H1 (cell line): ENCODE measurements at regions not wholly inside any gene's neighbourhood (a gene's known extent, or its start where the extent isn't known, plus 50 kb on each side); places are given as distances from the start of the nearest gene placed in this dataset.

Experiments used
- ATF3 ChIP-seq: IDR thresholded peaks from 2 replicates; pipeline ENCODE4 v1.6.1; 2011; ENCODE audit warnings: low read depth, mild to moderate bottlenecking, low read length; ENCODE audit not compliant: insufficient read depth
- CEBPB ChIP-seq: IDR thresholded peaks from 2 replicates; pipeline ENCODE4 v1.6.1; 2012; ENCODE audit warnings: low read depth, low read length
- EP300 ChIP-seq, 2 experiments: IDR thresholded peaks; 1 replicate in 1 of 2; 2 replicates in 1 of 2; pipeline ENCODE4 v1.6.1; 2011 to 2012; ENCODE audit warnings: low read depth in 2 of 2, low read length in 2 of 2, mild to moderate bottlenecking in 2 of 2, borderline replicate concordance in 1 of 2, inconsistent platforms in 1 of 2, moderate library complexity in 1 of 2
- EZH2 ChIP-seq: fragments of 200-600 bp; sonication (generic); IDR thresholded peaks from 2 replicates; pipeline ENCODE4 v1.7.1; 2012; ENCODE audit warnings: low read depth, mild to moderate bottlenecking, moderate library complexity, low read length, inconsistent platforms; ENCODE audit not compliant: severe bottlenecking
- PHF8 ChIP-seq: fragments of 200-600 bp; sonication (generic); conservative IDR thresholded peaks from 2 replicates; pipeline ENCODE4 v1.7.1; 2012; ENCODE audit warnings: low read depth, mild to moderate bottlenecking, inconsistent platforms, low read length, moderate library complexity
- POLR2A ChIP-seq, 2 experiments: IDR thresholded peaks; 1 replicate in 1 of 2; 2 replicates in 1 of 2; pipeline ENCODE4 v1.6.1; 2011; ENCODE audit warnings: low read depth in 2 of 2, low read length in 2 of 2, mild to moderate bottlenecking in 2 of 2; ENCODE audit errors: control extremely low read depth in 1 of 2
- POLR2AphosphoS5 ChIP-seq: IDR thresholded peaks from 2 replicates; pipeline ENCODE4 v1.6.1; 2011; ENCODE audit warnings: low read depth, low read length
- SUZ12 ChIP-seq: fragments of 200-600 bp; sonication (generic); IDR thresholded peaks from 2 replicates; pipeline ENCODE4 v1.6.1; 2012; ENCODE audit warnings: mild to moderate bottlenecking, inconsistent platforms, low read length, moderate library complexity, mixed read lengths
- TAF1 ChIP-seq: IDR thresholded peaks from 2 replicates; pipeline ENCODE4 v1.6.1; 2011; ENCODE audit warnings: mild to moderate bottlenecking, low read depth, low read length
- ZNF274 ChIP-seq: IDR thresholded peaks from 2 replicates; pipeline ENCODE4 v1.7.0; 2012; ENCODE audit warnings: low read length, borderline replicate concordance; ENCODE audit errors: extremely low read depth
- TF ChIP-seq, protein P1 (sequence below), 3 experiments: IDR thresholded peaks; 1 replicate in 2 of 3; 2 replicates in 1 of 3; pipeline versions ENCODE4 v1.5.1 to v1.6.1; 2011; ENCODE audit warnings: low read length in 3 of 3, mild to moderate bottlenecking in 3 of 3, inconsistent platforms in 2 of 3, low read depth in 1 of 3, moderate library complexity in 1 of 3; ENCODE audit not compliant: insufficient read depth in 1 of 3; ENCODE audit errors: control extremely low read depth in 1 of 3

DNA sequence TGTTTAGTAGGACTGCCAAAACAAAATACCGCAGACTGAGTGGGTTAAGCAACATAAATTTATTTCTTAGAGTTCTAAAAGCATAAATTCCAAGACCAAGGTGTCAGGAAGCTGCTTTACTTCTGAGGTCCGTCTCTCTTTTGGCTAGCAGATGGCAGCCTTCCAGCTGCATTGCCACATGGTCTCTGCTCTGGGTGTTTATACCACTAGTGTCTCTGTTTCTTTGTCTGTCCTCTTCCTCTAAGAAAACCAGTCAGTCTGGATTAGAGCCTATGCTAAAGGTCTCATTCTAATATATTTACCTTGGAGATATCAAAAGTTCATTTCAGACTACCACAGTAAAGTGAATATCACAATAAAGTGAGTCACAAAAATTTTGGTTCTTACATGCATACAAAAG is 519.8 kb downstream of the COL11A1 start:
- TF ChIP-seq, protein P1, sequence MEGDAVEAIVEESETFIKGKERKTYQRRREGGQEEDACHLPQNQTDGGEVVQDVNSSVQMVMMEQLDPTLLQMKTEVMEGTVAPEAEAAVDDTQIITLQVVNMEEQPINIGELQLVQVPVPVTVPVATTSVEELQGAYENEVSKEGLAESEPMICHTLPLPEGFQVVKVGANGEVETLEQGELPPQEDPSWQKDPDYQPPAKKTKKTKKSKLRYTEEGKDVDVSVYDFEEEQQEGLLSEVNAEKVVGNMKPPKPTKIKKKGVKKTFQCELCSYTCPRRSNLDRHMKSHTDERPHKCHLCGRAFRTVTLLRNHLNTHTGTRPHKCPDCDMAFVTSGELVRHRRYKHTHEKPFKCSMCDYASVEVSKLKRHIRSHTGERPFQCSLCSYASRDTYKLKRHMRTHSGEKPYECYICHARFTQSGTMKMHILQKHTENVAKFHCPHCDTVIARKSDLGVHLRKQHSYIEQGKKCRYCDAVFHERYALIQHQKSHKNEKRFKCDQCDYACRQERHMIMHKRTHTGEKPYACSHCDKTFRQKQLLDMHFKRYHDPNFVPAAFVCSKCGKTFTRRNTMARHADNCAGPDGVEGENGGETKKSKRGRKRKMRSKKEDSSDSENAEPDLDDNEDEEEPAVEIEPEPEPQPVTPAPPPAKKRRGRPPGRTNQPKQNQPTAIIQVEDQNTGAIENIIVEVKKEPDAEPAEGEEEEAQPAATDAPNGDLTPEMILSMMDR (IDR thresholded peaks at IDR 0.05; ENCODE audit: control extremely low read depth in 1 of 3, insufficient read depth in 1 of 3, low read depth in 1 of 3, low read length in 3 of 3), result no peak
- TF ChIP-seq EZH2, result no peak
- TF ChIP-seq ATF3, result no peak
- no peak for TF ChIP-seq POLR2A (IDR thresholded peaks at IDR 0.05; ENCODE audit: control extremely low read depth in 1 of 2, low read depth in 2 of 2, low read length in 2 of 2)
- no peak for TF ChIP-seq TAF1
- TF ChIP-seq POLR2AphosphoS5, result no peak
- TF ChIP-seq SUZ12, result no peak
- no peak for TF ChIP-seq CEBPB
- TF ChIP-seq EP300 (IDR thresholded peaks at IDR 0.05; ENCODE audit: borderline replicate concordance in 1 of 2, low read depth in 2 of 2, low read length in 2 of 2), result no peak
- no peak for TF ChIP-seq ZNF274
- TF ChIP-seq PHF8, result no peak
